ENCODE measurements at regions not wholly inside any gene's neighbourhood (a gene's known extent, or its start where the extent isn't known, plus 50 kb on each side); places are given as distances from the start of the nearest gene placed in this dataset.

DNA sequence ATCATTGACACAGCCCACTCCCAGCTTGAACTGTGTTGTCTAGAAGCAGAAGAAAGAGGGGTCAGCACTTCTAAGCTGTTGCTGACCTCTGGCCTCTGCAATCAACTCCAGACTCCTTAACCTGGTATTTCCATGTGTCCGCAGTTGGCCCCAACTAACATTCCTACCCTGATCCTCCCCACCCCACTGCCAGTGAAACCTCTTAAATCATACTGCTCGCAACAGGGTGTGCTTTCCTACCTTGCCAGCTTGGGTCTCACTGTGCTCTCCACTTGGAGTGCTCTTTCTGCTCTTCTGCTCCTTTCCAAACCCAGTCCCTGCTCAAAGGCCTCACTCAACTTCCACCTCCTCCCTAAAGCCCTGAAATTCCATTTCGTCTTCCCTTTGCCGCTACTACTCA is 52.3 kb upstream of the RPS6KA3 start:
- no peak for DNase-seq (ENCODE audit: low spot score)
- H3K9me3 ChIP-seq (ENCODE audit: low read depth) = no peaks in the 10 kb centered on the region
- TF ChIP-seq, protein P1, sequence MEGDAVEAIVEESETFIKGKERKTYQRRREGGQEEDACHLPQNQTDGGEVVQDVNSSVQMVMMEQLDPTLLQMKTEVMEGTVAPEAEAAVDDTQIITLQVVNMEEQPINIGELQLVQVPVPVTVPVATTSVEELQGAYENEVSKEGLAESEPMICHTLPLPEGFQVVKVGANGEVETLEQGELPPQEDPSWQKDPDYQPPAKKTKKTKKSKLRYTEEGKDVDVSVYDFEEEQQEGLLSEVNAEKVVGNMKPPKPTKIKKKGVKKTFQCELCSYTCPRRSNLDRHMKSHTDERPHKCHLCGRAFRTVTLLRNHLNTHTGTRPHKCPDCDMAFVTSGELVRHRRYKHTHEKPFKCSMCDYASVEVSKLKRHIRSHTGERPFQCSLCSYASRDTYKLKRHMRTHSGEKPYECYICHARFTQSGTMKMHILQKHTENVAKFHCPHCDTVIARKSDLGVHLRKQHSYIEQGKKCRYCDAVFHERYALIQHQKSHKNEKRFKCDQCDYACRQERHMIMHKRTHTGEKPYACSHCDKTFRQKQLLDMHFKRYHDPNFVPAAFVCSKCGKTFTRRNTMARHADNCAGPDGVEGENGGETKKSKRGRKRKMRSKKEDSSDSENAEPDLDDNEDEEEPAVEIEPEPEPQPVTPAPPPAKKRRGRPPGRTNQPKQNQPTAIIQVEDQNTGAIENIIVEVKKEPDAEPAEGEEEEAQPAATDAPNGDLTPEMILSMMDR (IDR thresholded peaks at IDR 0.05; ENCODE audit: poor library complexity) = no peak
- no peak for TF ChIP-seq EZH2phosphoT487 (IDR thresholded peaks at IDR 0.05; ENCODE audit: low read depth, severe bottlenecking, unreplicated experiment)
- no peak overlapping the region for H3K4me2 ChIP-seq
- no peaks in the 10 kb centered on the region for H4K20me1 ChIP-seq (ENCODE audit: insufficient read depth, poor library complexity, severe bottlenecking)
- 85% methylated on average over 4 of the region's 4 CpGs for WGBS (ENCODE audit: low lambda C conversion rate, missing lambda C conversion rate)
- no peak overlapping the region for H3K27ac ChIP-seq
- H3K4me1 ChIP-seq (ENCODE audit: insufficient read depth) = no peaks in the 10 kb centered on the region
- no peaks in the 10 kb centered on the region for H3K9me2 ChIP-seq (replicated peaks; ENCODE audit: insufficient read depth)
- H2AFZ ChIP-seq = no peak overlapping the region
- H3K27me3 ChIP-seq = no peaks in the 10 kb centered on the region
- no peaks in the 10 kb centered on the region for H3K36me3 ChIP-seq (replicated peaks; ENCODE audit: insufficient read depth, low read depth)
- no peak overlapping the region for H3K4me3 ChIP-seq
- H3K79me2 ChIP-seq = no peaks in the 10 kb centered on the region

DNA sequence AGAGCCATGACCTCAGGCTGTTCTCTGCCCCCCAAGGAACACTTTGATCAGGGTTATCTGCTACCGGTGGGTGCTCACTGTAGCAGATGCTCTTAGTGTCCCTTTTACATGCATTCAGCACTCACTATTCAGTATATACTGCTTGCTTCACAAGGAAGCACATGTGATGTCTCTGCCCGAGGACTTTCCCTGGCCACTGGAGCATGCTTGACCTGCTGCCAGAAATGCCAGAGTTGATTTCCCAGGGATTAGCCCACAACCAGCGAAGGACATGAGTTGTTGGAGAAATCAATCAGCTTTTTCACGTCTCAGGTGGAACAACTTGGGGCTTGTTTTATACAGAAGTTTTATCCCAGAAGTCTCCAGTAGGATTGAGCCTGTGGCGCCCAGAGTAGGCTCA is 51.2 kb upstream of the RPS6KA3 start:
- Histone ChIP-seq H3K27me3 (no peaks in the 10 kb centered on the region), H3K9me2 (replicated peaks; ENCODE audit: insufficient read depth) (no peaks in the 10 kb centered on the region), H3K4me3 (no peak overlapping the region), H3K4me1 (ENCODE audit: insufficient read depth) (no peaks in the 10 kb centered on the region), H3K27ac (no peak overlapping the region), H3K9me3 (ENCODE audit: low read depth) (no peaks in the 10 kb centered on the region), H3K36me3 (replicated peaks; ENCODE audit: insufficient read depth, low read depth) (no peaks in the 10 kb centered on the region), H4K20me1 (ENCODE audit: insufficient read depth, poor library complexity, severe bottlenecking) (no peaks in the 10 kb centered on the region), H2AFZ (no peak overlapping the region), H3K79me2 (no peaks in the 10 kb centered on the region), H3K4me2 (no peak overlapping the region)
- no peak for DNase-seq (ENCODE audit: low spot score)
- TF ChIP-seq EZH2 (IDR thresholded peaks at IDR 0.05; ENCODE audit: borderline replicate concordance) (no peak), EZH2phosphoT487 (IDR thresholded peaks at IDR 0.05; ENCODE audit: low read depth, severe bottlenecking, unreplicated experiment) (no peak)
- TF ChIP-seq, protein P1 (IDR thresholded peaks at IDR 0.05; ENCODE audit: poor library complexity) = no peak
- 62% methylated on average over 5 of the region's 5 CpGs for WGBS (ENCODE audit: low lambda C conversion rate, missing lambda C conversion rate)

Measured in hepatocyte (in vitro differentiated cells).